NCI-H69 (cell line): ENCODE measurements at regions not wholly inside any gene's neighbourhood (a gene's known extent, or its start where the extent isn't known, plus 50 kb on each side); places are given as distances from the start of the nearest gene placed in this dataset.

Experiments used
- DNase-seq: peaks from one replicate; lab custom pipeline; 2025; lab: John Stamatoyannopoulos, UW

GRCh38 chr6:91387290-91388059 is 800.6 kb upstream of the MAP3K7 start:
- DNase-seq: peak; percentile 49

GRCh38 chr6:91386204-91386603 is 799.3 kb upstream of the MAP3K7 start:
- DNase-seq: peak; percentile 52

- DNase-seq: no peak
Measured at GRCh38 chr6:91383207-91383606, 796.3 kb upstream of the MAP3K7 start.

- DNase-seq: peak; percentile 97
Measured at GRCh38 chr6:91376686-91377085, 789.8 kb upstream of the MAP3K7 start.

- DNase-seq: no peak
Measured at GRCh38 chr6:91366781-91367180, 779.9 kb upstream of the MAP3K7 start.

GRCh38 chr6:91358986-91359385 is 772.1 kb upstream of the MAP3K7 start:
- DNase-seq: no peak

GRCh38 chr6:91352878-91353277 is 766.0 kb upstream of the MAP3K7 start:
- no peak for DNase-seq

GRCh38 chr6:91352321-91352720 is 765.4 kb upstream of the MAP3K7 start:
- no peak for DNase-seq

GRCh38 chr6:91350146-91350908 is 763.5 kb upstream of the MAP3K7 start:
- DNase-seq: no peak

GRCh38 chr6:91341473-91341872 is 754.6 kb upstream of the MAP3K7 start:
- DNase-seq: no peak

GRCh38 chr6:91340896-91341395 is 754.1 kb upstream of the MAP3K7 start:
- peak; percentile 6 for DNase-seq

GRCh38 chr6:91337967-91338366 is 751.1 kb upstream of the MAP3K7 start:
- DNase-seq: no peak

- no peak for DNase-seq
Measured at GRCh38 chr6:91330896-91331295, 744.0 kb upstream of the MAP3K7 start.

- peak; percentile 99 for DNase-seq
Measured at GRCh38 chr6:91328241-91328640, 741.4 kb upstream of the MAP3K7 start.

GRCh38 chr6:91324711-91325110 is 737.8 kb upstream of the MAP3K7 start:
- DNase-seq: no peak

GRCh38 chr6:91317984-91318383 is 731.1 kb upstream of the MAP3K7 start:
- no peak for DNase-seq

GRCh38 chr6:91317247-91317835 is 730.5 kb upstream of the MAP3K7 start:
- DNase-seq: peak; percentile 69

- DNase-seq: no peak
Measured at GRCh38 chr6:91310178-91310577, 723.3 kb upstream of the MAP3K7 start.

GRCh38 chr6:91305755-91306154 is 718.9 kb upstream of the MAP3K7 start:
- DNase-seq: no peak

GRCh38 chr6:91304521-91304920 is 717.6 kb upstream of the MAP3K7 start:
- no peak for DNase-seq

GRCh38 chr6:91303326-91303725 is 716.5 kb upstream of the MAP3K7 start:
- DNase-seq: no peak

- DNase-seq: peak; percentile 96
Measured at GRCh38 chr6:91299544-91300491, 712.9 kb upstream of the MAP3K7 start.
